Activated CD4-positive, alpha-beta T cell treated with anti-CD3 and anti-CD28 coated beads, Interleukin-2, amount 10 ng/mL, durations not matched to agents 7 days and 5 days (primary cell): ENCODE measurements at regions not wholly inside any gene's neighbourhood (a gene's known extent, or its start where the extent isn't known, plus 50 kb on each side); places are given as distances from the start of the nearest gene placed in this dataset.
"Not testable (repeated sequence)": the region's sequence is repeated elsewhere in the genome, so short reads cannot be mapped to it uniquely, and the experiment has no call there.

Experiments used
- CTCF ChIA-PET: fragments of 350-600 bp; sonication (Branson Sonifier 250); formaldehyde crosslinking; loops from one replicate; lab custom pipeline; 2021; ENCODE audit warnings: antibody characterized with exemption; lab: Charles Lee
- POLR2A ChIA-PET: fragments of 350-600 bp; sonication (Branson Sonifier 250); formaldehyde crosslinking; loops from one replicate; lab custom pipeline; 2021; ENCODE audit warnings: antibody characterized with exemption; lab: Charles Lee
- DNase-seq: peaks from one replicate; pipeline ENCODE4 v3.0.0-alpha.2; 2020
- H3K27ac Mint-ChIP-seq: one replicate; pipeline ENCODE4 v1.8.0; 2021; ENCODE audit warnings: mild to moderate bottlenecking, moderate library complexity, mixed read lengths
- H3K27me3 Mint-ChIP-seq: one replicate; pipeline ENCODE4 v1.8.0; 2021; ENCODE audit warnings: mixed read lengths
- H3K36me3 Mint-ChIP-seq: one replicate; pipeline ENCODE4 v1.8.0; 2021; ENCODE audit warnings: low read depth, mixed read lengths
- H3K4me1 Mint-ChIP-seq: one replicate; pipeline ENCODE4 v1.8.0; 2021; ENCODE audit warnings: mixed read lengths
- H3K4me3 Mint-ChIP-seq: one replicate; pipeline ENCODE4 v1.8.0; 2021; ENCODE audit warnings: mild to moderate bottlenecking, moderate library complexity, mixed read lengths
- H3K9me3 Mint-ChIP-seq: one replicate; pipeline ENCODE4 v1.8.0; 2021; ENCODE audit warnings: mixed read lengths

DNA sequence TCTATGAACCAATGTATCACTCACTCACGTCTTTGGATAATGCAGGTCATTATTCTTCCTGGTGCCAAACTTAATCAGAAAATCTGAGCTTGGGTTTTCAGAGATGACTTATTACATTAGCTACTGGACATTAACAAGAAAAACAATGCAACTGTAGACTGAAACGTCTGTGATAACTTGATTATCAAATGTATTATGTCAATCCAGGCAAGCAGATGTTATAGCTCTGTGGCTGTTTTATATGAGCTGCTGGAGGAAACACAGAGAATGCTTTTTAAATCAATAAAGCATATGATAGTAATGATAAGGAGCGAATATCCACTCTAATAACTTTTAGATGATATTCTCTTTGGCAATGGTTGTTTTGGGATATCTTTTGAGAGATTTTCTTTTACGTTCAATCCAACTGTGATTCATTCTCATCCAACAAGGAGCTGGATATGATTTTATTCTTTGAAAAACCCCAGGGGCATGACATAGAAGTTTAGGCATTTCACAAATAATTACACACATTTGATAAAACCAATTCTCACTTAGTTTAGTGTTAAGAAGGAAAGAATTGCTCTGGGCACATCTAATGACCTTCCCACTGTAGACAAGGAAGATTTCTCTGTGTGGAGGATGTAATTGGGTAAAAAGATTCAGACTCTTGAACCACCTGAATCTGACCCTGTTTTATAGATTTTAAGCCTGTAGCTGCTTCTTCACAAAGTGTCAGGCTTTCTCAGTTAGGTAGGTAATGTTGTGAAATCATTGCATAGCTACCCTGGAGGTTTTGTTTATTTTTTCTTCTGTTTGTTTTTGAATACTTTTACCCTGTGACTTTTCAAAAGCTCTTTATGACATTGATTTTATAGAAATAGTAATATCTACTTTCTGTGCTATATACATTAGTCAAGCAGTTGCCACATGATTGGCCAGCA is 1124.7 kb downstream of the DNAJB9 start:
- ChIA-PET POLR2A (no interaction called here), CTCF (no interaction called here)
- H3K27ac Mint-ChIP-seq: no peak overlapping the region
- H3K36me3 Mint-ChIP-seq: no peaks in the 10 kb centered on the region
- H3K27me3 Mint-ChIP-seq: no peaks in the 10 kb centered on the region
- no peaks in the 10 kb centered on the region for H3K4me1 Mint-ChIP-seq
- peaks cover 5% of the 10 kb centered on the region for H3K9me3 Mint-ChIP-seq
- H3K4me3 Mint-ChIP-seq: no peak overlapping the region
- no peak for DNase-seq

DNA sequence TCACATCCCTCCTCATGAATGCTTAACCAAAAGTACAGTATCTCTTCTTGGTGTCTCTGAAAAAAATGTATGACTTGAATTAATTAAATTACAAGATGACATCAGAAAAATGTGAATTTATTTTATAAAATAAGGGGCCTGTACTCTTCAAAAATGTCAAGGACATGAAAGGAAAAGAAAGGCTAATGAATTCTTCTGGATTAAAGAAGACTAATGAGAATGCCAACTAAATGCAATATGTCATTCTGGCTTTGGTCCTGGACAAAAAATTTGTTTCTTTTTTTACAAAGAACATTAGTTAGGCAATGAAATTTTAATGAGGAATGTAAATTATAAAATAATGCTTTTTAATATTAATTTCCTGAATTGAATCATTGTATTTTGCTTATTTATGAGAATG is 1125.7 kb downstream of the DNAJB9 start:
- H3K4me1 Mint-ChIP-seq: no peaks in the 10 kb centered on the region
- no peak overlapping the region for H3K27ac Mint-ChIP-seq
- H3K27me3 Mint-ChIP-seq: no peaks in the 10 kb centered on the region
- no peaks in the 10 kb centered on the region for H3K36me3 Mint-ChIP-seq
- no peak overlapping the region for H3K4me3 Mint-ChIP-seq
- DNase-seq: no peak
- POLR2A ChIA-PET: no interaction called here
- CTCF ChIA-PET: no interaction called here
- peaks cover 5% of the 10 kb centered on the region for H3K9me3 Mint-ChIP-seq

DNA sequence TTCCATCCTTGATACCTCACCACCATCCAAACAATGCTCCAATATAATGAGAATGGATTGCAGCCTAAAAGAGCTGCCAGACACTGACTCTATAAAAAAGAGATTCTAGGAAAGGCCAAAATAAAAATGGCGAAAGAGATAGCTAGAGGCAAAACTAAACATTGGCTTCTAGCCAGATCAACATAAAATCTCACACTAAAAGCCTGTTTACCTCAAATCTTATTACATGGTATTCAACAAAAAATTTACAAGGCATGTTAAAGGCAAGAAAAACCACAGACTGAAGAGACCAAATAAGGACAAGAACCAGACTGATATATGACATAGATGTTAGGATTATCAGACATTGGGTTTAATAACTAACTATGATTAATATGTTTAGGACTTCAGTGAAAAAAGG is 1127.0 kb downstream of the DNAJB9 start:
- Mint-ChIP-seq H3K36me3 (no peaks in the 10 kb centered on the region), H3K9me3 (peaks cover 5% of the 10 kb centered on the region), H3K27ac (no peak overlapping the region), H3K4me1 (no peaks in the 10 kb centered on the region), H3K27me3 (no peaks in the 10 kb centered on the region), H3K4me3 (no peak overlapping the region)
- DNase-seq: no peak
- CTCF ChIA-PET: no interaction called here
- POLR2A ChIA-PET: no interaction called here

DNA sequence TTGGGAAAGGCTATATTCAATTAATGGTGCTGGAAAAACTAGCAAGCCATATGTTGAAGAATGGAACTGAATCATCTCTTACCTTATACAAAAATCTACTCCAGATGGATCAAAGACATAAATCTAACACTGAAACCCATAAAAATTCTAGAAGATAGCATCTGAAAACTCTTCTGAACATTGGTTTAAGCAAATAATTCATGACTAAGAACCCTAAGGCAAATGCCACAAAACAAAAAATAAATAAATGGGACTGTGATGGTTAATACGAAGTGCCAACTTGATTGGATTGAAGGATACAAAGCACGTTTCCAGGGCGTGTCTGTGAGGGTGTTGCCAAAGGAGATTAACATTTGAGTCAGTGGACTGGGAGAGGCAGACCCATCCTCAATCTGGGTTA is 1130.0 kb downstream of the DNAJB9 start:
- Mint-ChIP-seq H3K27ac (no peak overlapping the region), H3K27me3 (no peaks in the 10 kb centered on the region), H3K36me3 (no peaks in the 10 kb centered on the region), H3K4me3 (no peak overlapping the region), H3K9me3 (peaks cover 2% of the 10 kb centered on the region), H3K4me1 (no peaks in the 10 kb centered on the region)
- CTCF ChIA-PET: no interaction called here
- POLR2A ChIA-PET: no interaction called here
- no peak for DNase-seq

DNA sequence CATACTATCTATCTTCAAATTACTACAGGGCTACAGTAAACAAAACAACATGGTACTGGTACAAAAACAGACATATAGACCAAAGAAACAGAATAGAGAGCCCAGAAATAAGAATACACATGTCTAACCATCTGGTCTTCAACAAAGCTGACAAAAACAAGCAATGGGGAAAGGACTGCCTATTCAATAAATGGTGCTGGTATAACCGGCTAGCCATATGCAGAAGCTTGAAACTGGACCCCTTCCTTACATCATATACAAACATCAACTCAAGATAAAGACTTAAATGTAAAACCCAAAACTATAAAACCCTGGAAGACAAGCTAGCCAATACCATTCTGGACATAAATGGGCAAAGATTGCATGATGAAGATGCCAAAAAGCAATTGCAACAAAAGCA is 1143.7 kb downstream of the DNAJB9 start:
- H3K9me3 Mint-ChIP-seq: no peaks in the 10 kb centered on the region
- no peaks in the 10 kb centered on the region for H3K4me1 Mint-ChIP-seq
- CTCF ChIA-PET: no interaction called here
- no peak overlapping the region for H3K27ac Mint-ChIP-seq
- POLR2A ChIA-PET: no interaction called here
- H3K4me3 Mint-ChIP-seq: no peak overlapping the region
- no peaks in the 10 kb centered on the region for H3K36me3 Mint-ChIP-seq
- no peak for DNase-seq
- H3K27me3 Mint-ChIP-seq: no peaks in the 10 kb centered on the region

DNA sequence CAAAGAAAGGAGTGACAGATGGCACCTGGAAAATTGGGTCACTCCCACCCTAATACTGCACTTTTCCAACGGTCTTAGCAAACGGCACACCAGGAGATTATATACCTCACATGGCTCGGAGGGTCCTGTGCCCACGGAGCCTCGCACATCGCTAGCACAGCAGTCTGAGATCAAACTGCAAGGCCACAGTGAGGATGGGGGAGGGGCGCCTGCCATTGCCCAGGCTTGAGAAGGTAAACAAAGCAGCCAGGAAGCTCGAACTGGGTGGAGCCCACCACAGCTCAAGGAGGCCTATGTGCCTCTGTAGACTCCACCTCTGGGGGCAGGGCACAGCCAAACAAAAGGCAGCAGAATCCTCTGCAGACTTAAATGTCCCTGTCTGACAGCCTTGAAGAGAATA is 1149.7 kb downstream of the DNAJB9 start:
- H3K9me3 Mint-ChIP-seq, H3K27me3 Mint-ChIP-seq, DNase-seq, CTCF ChIA-PET, H3K36me3 Mint-ChIP-seq, H3K27ac Mint-ChIP-seq, H3K4me3 Mint-ChIP-seq, H3K4me1 Mint-ChIP-seq, POLR2A ChIA-PET: not testable (repeated sequence)

DNA sequence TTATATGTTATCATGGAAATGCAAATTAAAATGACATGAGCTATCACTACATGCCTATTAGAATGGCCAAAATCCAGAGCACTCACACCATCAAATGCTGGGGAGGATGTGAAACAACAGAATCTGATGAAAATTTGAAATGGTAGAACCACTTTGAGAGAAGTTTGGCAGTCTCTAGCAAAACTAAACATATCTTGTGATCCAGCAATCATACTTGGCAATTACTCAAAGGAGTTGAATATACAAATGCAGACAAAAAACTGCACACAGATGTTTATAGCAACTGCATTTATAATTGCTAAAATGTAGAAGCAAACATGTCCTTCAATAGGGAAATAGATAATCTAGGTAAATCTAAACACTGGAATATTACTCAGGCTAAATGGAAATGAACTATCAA is 1164.9 kb downstream of the DNAJB9 start:
- Mint-ChIP-seq H3K36me3 (no peaks in the 10 kb centered on the region), H3K4me3 (no peak overlapping the region), H3K9me3 (peaks cover 2% of the 10 kb centered on the region), H3K27ac (no peak overlapping the region), H3K4me1 (no peaks in the 10 kb centered on the region), H3K27me3 (no peaks in the 10 kb centered on the region)
- CTCF ChIA-PET: no interaction called here
- POLR2A ChIA-PET: no interaction called here
- no peak for DNase-seq

DNA sequence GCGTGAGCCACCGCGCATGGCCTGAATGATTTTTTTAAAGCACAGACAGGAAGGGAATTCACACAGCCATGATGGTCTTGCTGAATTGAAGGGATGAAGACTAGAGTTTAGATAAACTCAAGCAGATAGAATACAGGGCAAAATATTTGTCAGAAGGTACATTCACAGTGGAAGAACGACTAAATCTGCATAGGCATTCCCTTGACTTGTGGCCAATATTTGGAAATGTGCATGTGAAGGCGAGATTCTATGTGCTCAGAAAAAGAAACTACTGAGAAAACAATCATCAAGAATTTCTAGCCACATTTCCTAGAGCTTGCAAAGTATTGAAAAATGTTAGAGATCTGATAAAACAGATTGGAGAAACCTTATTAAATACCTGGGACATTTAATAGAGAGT is 1166.2 kb downstream of the DNAJB9 start:
- no peaks in the 10 kb centered on the region for H3K4me1 Mint-ChIP-seq
- H3K4me3 Mint-ChIP-seq: no peak overlapping the region
- CTCF ChIA-PET: no interaction called here
- H3K36me3 Mint-ChIP-seq: no peaks in the 10 kb centered on the region
- no peak for DNase-seq
- POLR2A ChIA-PET: no interaction called here
- no peak overlapping the region for H3K27ac Mint-ChIP-seq
- H3K9me3 Mint-ChIP-seq: no peaks in the 10 kb centered on the region
- H3K27me3 Mint-ChIP-seq: no peaks in the 10 kb centered on the region

DNA sequence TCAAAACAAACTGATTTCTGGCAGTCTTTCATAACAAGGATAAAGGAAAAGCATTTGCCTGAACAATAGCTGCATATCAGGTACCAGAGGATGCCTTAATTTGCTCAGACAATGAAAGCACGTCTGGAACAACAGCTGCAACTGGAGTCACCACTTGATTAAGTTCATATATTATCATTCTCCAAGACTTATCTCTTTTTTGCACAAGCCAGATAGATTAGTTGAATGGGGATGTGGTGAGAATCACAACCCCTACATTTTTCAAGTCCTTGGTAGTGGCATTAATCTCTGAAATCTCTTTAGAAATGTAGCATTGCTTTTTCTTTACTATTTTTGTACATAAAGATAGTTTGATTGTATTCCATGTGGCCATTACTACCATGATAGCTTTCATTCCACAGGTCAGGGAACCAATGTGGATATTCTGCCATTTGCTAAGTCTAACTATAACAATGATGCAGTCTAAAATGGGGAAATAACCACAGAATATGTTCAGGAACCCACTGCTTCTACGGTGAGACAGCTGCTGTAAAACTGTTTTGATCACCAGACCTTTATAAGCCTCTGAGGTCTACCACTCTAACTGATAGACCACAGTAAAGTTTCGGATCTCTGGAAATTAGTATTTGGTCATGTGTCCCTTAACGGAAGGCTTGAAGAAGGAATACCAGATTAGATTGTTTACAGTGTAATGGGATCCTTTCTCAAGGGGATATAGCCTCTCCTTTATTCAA is 1176.2 kb downstream of the DNAJB9 start:
- no peaks in the 10 kb centered on the region for H3K36me3 Mint-ChIP-seq
- no peaks in the 10 kb centered on the region for H3K4me1 Mint-ChIP-seq
- no peak for DNase-seq
- no peaks in the 10 kb centered on the region for H3K27me3 Mint-ChIP-seq
- H3K27ac Mint-ChIP-seq: no peak overlapping the region
- CTCF ChIA-PET: no interaction called here
- H3K4me3 Mint-ChIP-seq: no peak overlapping the region
- POLR2A ChIA-PET: no interaction called here
- no peaks in the 10 kb centered on the region for H3K9me3 Mint-ChIP-seq

DNA sequence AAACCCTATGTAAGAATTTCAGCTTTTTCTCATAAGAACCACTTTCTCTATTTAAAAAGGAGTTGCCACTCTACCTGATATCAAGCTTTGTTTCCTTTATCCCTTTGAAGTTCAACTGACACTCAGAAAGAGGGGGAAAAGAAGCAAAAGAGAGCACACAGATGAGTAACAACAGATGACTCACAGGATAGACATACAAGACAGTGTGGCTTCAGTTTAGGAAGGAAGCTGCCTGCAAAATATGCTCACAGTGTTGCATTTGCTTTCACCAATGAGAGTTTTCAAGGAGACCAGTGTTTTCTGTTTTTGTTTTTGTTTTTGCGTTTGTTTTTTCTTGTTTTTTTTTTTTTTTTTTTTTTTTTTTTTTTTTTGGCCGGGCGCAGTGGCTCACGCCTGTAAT is 1181.6 kb downstream of the DNAJB9 start:
- H3K27me3 Mint-ChIP-seq: no peaks in the 10 kb centered on the region
- ChIA-PET POLR2A (no interaction called here), CTCF (no interaction called here)
- no peak overlapping the region for H3K27ac Mint-ChIP-seq
- no peaks in the 10 kb centered on the region for H3K36me3 Mint-ChIP-seq
- H3K4me3 Mint-ChIP-seq: no peak overlapping the region
- H3K9me3 Mint-ChIP-seq: peaks cover 3% of the 10 kb centered on the region
- no peaks in the 10 kb centered on the region for H3K4me1 Mint-ChIP-seq
- DNase-seq: no peak

DNA sequence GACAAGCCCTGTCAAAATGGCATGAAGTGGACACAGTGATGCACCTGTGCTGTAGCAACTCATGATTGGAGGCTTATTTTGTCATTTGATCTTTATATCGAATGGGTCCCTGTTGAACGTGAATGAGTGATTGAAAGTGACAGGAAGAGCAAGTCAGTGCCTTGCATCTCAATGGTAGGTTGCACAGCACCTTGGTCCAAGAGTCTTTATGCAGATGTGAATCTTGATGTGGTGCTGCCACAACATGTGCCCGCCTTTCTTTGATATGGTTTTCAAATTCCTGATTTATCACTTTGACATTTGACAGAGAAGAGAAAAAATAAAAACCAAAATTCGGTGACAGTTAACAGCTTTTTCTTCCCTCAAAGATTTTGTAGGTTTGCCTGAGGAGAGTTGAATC is 1182.4 kb downstream of the DNAJB9 start:
- Mint-ChIP-seq H3K36me3 (no peaks in the 10 kb centered on the region), H3K27me3 (no peaks in the 10 kb centered on the region), H3K4me3 (no peak overlapping the region), H3K27ac (no peak overlapping the region), H3K4me1 (no peaks in the 10 kb centered on the region), H3K9me3 (peaks cover 3% of the 10 kb centered on the region)
- no peak for DNase-seq
- ChIA-PET CTCF (no interaction called here), POLR2A (no interaction called here)

DNA sequence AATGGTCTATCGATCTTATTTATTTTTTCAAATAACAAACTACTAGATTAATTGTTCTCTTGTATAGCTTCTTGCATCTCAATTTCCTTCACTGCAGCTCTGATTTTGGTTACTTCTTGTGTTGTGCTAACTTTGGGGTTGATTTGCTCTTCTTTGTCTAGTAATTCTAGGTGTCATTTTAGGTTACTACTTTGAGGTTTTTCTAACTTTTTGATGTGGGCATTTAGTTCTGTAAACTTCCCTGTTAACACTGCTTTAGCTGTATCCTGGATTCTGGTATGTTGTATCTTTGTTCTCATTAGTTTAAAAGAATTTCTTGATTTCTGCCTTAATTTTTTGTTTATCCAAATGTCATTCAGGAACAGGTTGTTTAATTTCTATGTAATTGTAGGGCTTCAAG is 1188.0 kb downstream of the DNAJB9 start:
- no peaks in the 10 kb centered on the region for H3K27me3 Mint-ChIP-seq
- ChIA-PET POLR2A (no interaction called here), CTCF (no interaction called here)
- DNase-seq: no peak
- H3K27ac Mint-ChIP-seq: no peak overlapping the region
- no peak overlapping the region for H3K4me3 Mint-ChIP-seq
- peaks cover 8% of the 10 kb centered on the region for H3K9me3 Mint-ChIP-seq
- no peaks in the 10 kb centered on the region for H3K36me3 Mint-ChIP-seq
- H3K4me1 Mint-ChIP-seq: no peaks in the 10 kb centered on the region

DNA sequence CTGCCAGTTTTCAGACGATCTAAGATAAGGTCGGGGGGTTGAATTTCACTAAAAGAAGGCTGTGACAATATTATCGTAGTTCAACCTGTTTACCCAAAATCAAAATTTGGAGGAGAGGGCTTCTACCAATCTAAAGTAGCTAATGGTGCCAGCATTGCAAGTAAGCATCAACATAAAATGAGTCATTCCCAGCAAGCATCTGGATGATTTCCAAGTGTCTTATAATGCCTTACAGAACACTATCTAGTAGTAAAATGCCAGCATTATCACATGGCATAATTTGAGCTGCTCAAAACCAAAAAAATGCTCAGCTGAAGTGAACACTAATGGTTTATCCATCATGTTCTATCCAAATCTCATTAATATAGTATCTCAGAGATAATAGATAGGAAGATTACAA is 1193.9 kb downstream of the DNAJB9 start:
- ChIA-PET CTCF (no interaction called here), POLR2A (no interaction called here)
- DNase-seq: no peak
- Mint-ChIP-seq H3K4me1 (no peaks in the 10 kb centered on the region), H3K9me3 (peaks cover 7% of the 10 kb centered on the region), H3K27me3 (no peaks in the 10 kb centered on the region), H3K36me3 (no peaks in the 10 kb centered on the region), H3K27ac (no peak overlapping the region), H3K4me3 (no peak overlapping the region)
